MM.1S (cell line): ENCODE measurements at regions not wholly inside any gene's neighbourhood (a gene's known extent, or its start where the extent isn't known, plus 50 kb on each side); places are given as distances from the start of the nearest gene placed in this dataset.

Experiments
- CTCF ChIP-seq: fragments of 300-600 bp; sonication (generic); IDR thresholded peaks from 2 replicates; pipeline ENCODE4 v1.5.1; 2016; ENCODE audit warnings: antibody characterized with exemption, low read length, mixed read lengths
- EZH2 ChIP-seq: fragments of 300-600 bp; sonication (generic); optimal IDR thresholded peaks from 2 replicates; pipeline ENCODE3; 2017; ENCODE audit warnings: low read depth, mild to moderate bottlenecking, antibody characterized with exemption, low read length, mixed read lengths
- EZH2phosphoT487 ChIP-seq: fragments of 300-600 bp; sonication (generic); IDR thresholded peaks from 2 replicates; pipeline ENCODE4 v1.6.1; 2018; ENCODE audit warnings: antibody characterized with exemption, low read length

GRCh38 chr9:1201901-1202300, 151.7 kb downstream of the DMRT2 start:
- no peak for TF ChIP-seq CTCF
- TF ChIP-seq EZH2, result no peak
- TF ChIP-seq EZH2phosphoT487, result no peak
